A549 (cell line): ENCODE measurements at regions not wholly inside any gene's neighbourhood (a gene's known extent, or its start where the extent isn't known, plus 50 kb on each side); places are given as distances from the start of the nearest gene placed in this dataset.

ENCODE experiments used
- ATOH8 ChIP-seq: fragments of 250-450 bp; sonication (Bioruptor Pico); IDR thresholded peaks from 2 replicates; pipeline ENCODE4 v1.5.0; 2020; ENCODE audit warnings: low read depth, mild to moderate bottlenecking, moderate library complexity
- BHLHE40 ChIP-seq: IDR thresholded peaks from 2 replicates; pipeline ENCODE4 v1.6.1; 2012; ENCODE audit warnings: low read depth, low read length, inconsistent platforms

- TF ChIP-seq BHLHE40 (no peak), ATOH8 (no peak)
Measured at GRCh38 chr11:130780437-130780836, 135.8 kb downstream of the SNX19 start.
